Umbilical cord (tissue), 1 donor: ENCODE measurements at regions not wholly inside any gene's neighbourhood (a gene's known extent, or its start where the extent isn't known, plus 50 kb on each side); places are given as distances from the start of the nearest gene placed in this dataset.

Experiments
- DNase-seq: peaks from one replicate; pipeline ENCODE4 v3.0.0-alpha.2; 2015; ENCODE audit warnings: low spot score

- DNase-seq, result no peak
These were observed 256.8 kb downstream of the GABRG2 start for GRCh38 chr5:162324328-162324727.

- peak; percentile 9 for DNase-seq
These were observed 257.7 kb downstream of the GABRG2 start for GRCh38 chr5:162325143-162325727.

GRCh38 chr5:162334944-162335343 is 267.4 kb downstream of the GABRG2 start:
- no peak for DNase-seq

- no peak for DNase-seq
These were observed 292.9 kb downstream of the GABRG2 start for GRCh38 chr5:162360373-162360931.

GRCh38 chr5:162372256-162372655 is 304.7 kb downstream of the GABRG2 start:
- peak; percentile 7 for DNase-seq

GRCh38 chr5:162377895-162378294 is 310.3 kb downstream of the GABRG2 start:
- no peak for DNase-seq

- no peak for DNase-seq
These were observed 315.3 kb downstream of the GABRG2 start for GRCh38 chr5:162382839-162383238.

- DNase-seq, result no peak
These were observed 316.7 kb downstream of the GABRG2 start for GRCh38 chr5:162384225-162384624.

GRCh38 chr5:162391833-162392232 is 324.3 kb downstream of the GABRG2 start:
- no peak for DNase-seq

- DNase-seq, result no peak
These were observed 324.8 kb downstream of the GABRG2 start for GRCh38 chr5:162392336-162392735.

- DNase-seq, result no peak
These were observed 326.0 kb downstream of the GABRG2 start for GRCh38 chr5:162393534-162393933.

GRCh38 chr5:162407614-162408013 is 340.0 kb downstream of the GABRG2 start:
- DNase-seq, result no peak

GRCh38 chr5:162410365-162410764 is 342.8 kb downstream of the GABRG2 start:
- DNase-seq, result peak; percentile 77

GRCh38 chr5:162429142-162429541 is 361.6 kb downstream of the GABRG2 start:
- DNase-seq, result no peak

GRCh38 chr5:162434281-162434680 is 366.7 kb downstream of the GABRG2 start:
- DNase-seq, result no peak

GRCh38 chr5:162436055-162436454 is 368.5 kb downstream of the GABRG2 start:
- DNase-seq, result no peak

- DNase-seq, result no peak
These were observed 376.7 kb downstream of the GABRG2 start for GRCh38 chr5:162444129-162444762.

GRCh38 chr5:162456086-162456485 is 388.5 kb downstream of the GABRG2 start:
- no peak for DNase-seq

GRCh38 chr5:162466011-162466410 is 398.4 kb downstream of the GABRG2 start:
- DNase-seq, result no peak

- DNase-seq, result no peak
These were observed 405.6 kb downstream of the GABRG2 start for GRCh38 chr5:162473041-162473714.

- no peak for DNase-seq
These were observed 406.7 kb downstream of the GABRG2 start for GRCh38 chr5:162474239-162474638.

- no peak for DNase-seq
These were observed 416.5 kb downstream of the GABRG2 start for GRCh38 chr5:162484095-162484494.

GRCh38 chr5:162484986-162485385 is 417.4 kb downstream of the GABRG2 start:
- no peak for DNase-seq
